CD4-positive, alpha-beta T cell (primary cell): ENCODE measurements at regions not wholly inside any gene's neighbourhood (a gene's known extent, or its start where the extent isn't known, plus 50 kb on each side); places are given as distances from the start of the nearest gene placed in this dataset.

ENCODE experiments used
- ATAC-seq: fragments of 200-7000 bp; cut with Tn5 transposase; one replicate; pipeline ENCODE4 v1.10.0; 2022; ENCODE audit warnings: mild to moderate bottlenecking; ENCODE audit not compliant: poor library complexity
- CTCF ChIA-PET: fragments of 350-600 bp; sonication (Branson Sonifier 250); formaldehyde crosslinking; loops from one replicate; lab custom pipeline; 2021; ENCODE audit warnings: antibody characterized with exemption, inconsistent platforms; lab: Charles Lee
- POLR2A ChIA-PET: fragments of 350-600 bp; sonication (Branson Sonifier 250); formaldehyde crosslinking; loops from one replicate; lab custom pipeline; 2021; ENCODE audit warnings: antibody characterized with exemption, inconsistent platforms; lab: Charles Lee
- DNase-seq, 14 experiments: peaks; one replicate each; pipeline ENCODE4 v3.0.0-alpha.2; 2013 to 2020; ENCODE audit warnings: mixed read lengths in 2 of 14
- H3K27ac ChIP-seq, 2 donors: one replicate each; pipeline versions ENCODE4 v1.5.1 to v1.7.0; 2013; ENCODE audit warnings: low read length in 2 of 2, low read depth in 1 of 2, mild to moderate bottlenecking in 1 of 2
- H3K27me3 ChIP-seq, 2 experiments: 1 replicate in 1 of 2; 2 replicates in 1 of 2; pipeline versions ENCODE4 v1.6.1 to v1.7.0; 2013; ENCODE audit warnings: low read length in 2 of 2, control low read depth in 1 of 2, mild to moderate bottlenecking in 1 of 2, moderate library complexity in 1 of 2; ENCODE audit not compliant: insufficient read depth in 2 of 2, control insufficient read depth in 1 of 2
- H3K36me3 ChIP-seq: one replicate; pipeline ENCODE4 v1.6.1; 2013; ENCODE audit warnings: low read length, control low read depth; ENCODE audit not compliant: insufficient read depth
- H3K4me1 ChIP-seq: one replicate; pipeline ENCODE4 v1.6.1; 2013; ENCODE audit warnings: low read length, control low read depth; ENCODE audit not compliant: insufficient read depth
- H3K4me3 ChIP-seq: one replicate; pipeline ENCODE4 v1.5.1; 2013; ENCODE audit warnings: mild to moderate bottlenecking, low read length, moderate library complexity
- H3K9me3 ChIP-seq, 2 experiments: 1 replicate in 1 of 2; 2 replicates in 1 of 2; pipeline versions ENCODE4 v1.6.1 to v1.7.0; 2013; ENCODE audit warnings: low read length in 2 of 2, mild to moderate bottlenecking in 2 of 2, control low read depth in 1 of 2, moderate library complexity in 1 of 2; ENCODE audit not compliant: control insufficient read depth in 1 of 2, insufficient read depth in 1 of 2
- H3K27ac Mint-ChIP-seq: one replicate; pipeline ENCODE4 v1.8.0; 2020; ENCODE audit warnings: mixed read lengths
- H3K27me3 Mint-ChIP-seq: one replicate; pipeline ENCODE4 v1.8.0; 2021; ENCODE audit warnings: mixed read lengths
- H3K36me3 Mint-ChIP-seq: one replicate; pipeline ENCODE4 v1.8.0; 2021; ENCODE audit warnings: low read depth, mixed read lengths
- H3K4me1 Mint-ChIP-seq: one replicate; pipeline ENCODE4 v1.8.0; 2021; ENCODE audit warnings: low read depth, mixed read lengths
- H3K4me3 Mint-ChIP-seq: one replicate; pipeline ENCODE4 v1.8.0; 2020; ENCODE audit warnings: mild to moderate bottlenecking, mixed read lengths
- H3K9me3 Mint-ChIP-seq: one replicate; pipeline ENCODE4 v1.8.0; 2020; ENCODE audit warnings: mixed read lengths
- CTCF ChIP-seq: fragments of 200-600 bp; IDR thresholded peaks from one replicate; pipeline ENCODE4 v1.8.0; 2022; ENCODE audit warnings: antibody characterized with exemption, mild to moderate bottlenecking
- intact Hi-C, 2 experiments: fragments of 100-400 bp; cut with DNase I in 1 of 2; cut with micrococcal nuclease in 1 of 2; formaldehyde crosslinking; loops; one replicate each; pipeline versions ENCODE4 v1.15.1 to v1.9.0; 2023 to 2025; cut with DNase I, micrococcal nuclease

- DNase-seq (no peak), ATAC-seq (no peak)
- peak overlapping the region; percentile 26 for H3K4me3 ChIP-seq
- no peak overlapping the region for H3K27ac Mint-ChIP-seq
- H3K27me3 ChIP-seq: peaks cover 47 to 49% of the 10 kb centered on the region in 2 experiments
- H3K36me3 Mint-ChIP-seq: no peaks in the 10 kb centered on the region
- no peak for TF ChIP-seq CTCF
- H3K9me3 Mint-ChIP-seq: peaks cover 6% of the 10 kb centered on the region
- H3K27ac ChIP-seq: no peak overlapping the region
- CTCF ChIA-PET: interaction anchor here (1.4 kb wide), 1 partner anchor 97 kb away, joined by 5 read pairs; no protein-coding TSS in a partner anchor
- peaks cover 7 to 10% of the 10 kb centered on the region in 2 experiments for H3K9me3 ChIP-seq
- POLR2A ChIA-PET: no interaction called here
- H3K36me3 ChIP-seq: no peaks in the 10 kb centered on the region
- intact Hi-C loops: no loop called here
- peak overlapping the region; percentile 81 for H3K4me3 Mint-ChIP-seq
- H3K4me1 ChIP-seq: peaks cover 9% of the 10 kb centered on the region
- H3K27me3 Mint-ChIP-seq: peaks cover 69% of the 10 kb centered on the region
- H3K4me1 Mint-ChIP-seq: peaks cover 16% of the 10 kb centered on the region
These were observed 95.3 kb downstream of the FOXD2 start for GRCh38 chr1:47532921-47533792.

GRCh38 chr1:47533793-47534328 lies 96.0 kb downstream of the FOXD2 start:
- Histone ChIP-seq H3K36me3 (no peaks in the 10 kb centered on the region), H3K27ac (no peak overlapping the region), H3K27me3 (peaks cover 47 to 49% of the 10 kb centered on the region in 2 experiments), H3K4me3 (no peak overlapping the region), H3K9me3 (peaks cover 7 to 10% of the 10 kb centered on the region in 2 experiments), H3K4me1 (peaks cover 9% of the 10 kb centered on the region)
- ATAC-seq (no peak), DNase-seq (no peak)
- Mint-ChIP-seq H3K27me3 (peaks cover 69% of the 10 kb centered on the region), H3K9me3 (peaks cover 3% of the 10 kb centered on the region), H3K4me3 (peak overlapping the region; percentile 15), H3K36me3 (no peaks in the 10 kb centered on the region), H3K4me1 (peaks cover 16% of the 10 kb centered on the region), H3K27ac (no peak overlapping the region)
- TF ChIP-seq CTCF: no peak
- CTCF ChIA-PET: no interaction called here
- POLR2A ChIA-PET: no interaction called here
- intact Hi-C loops: no loop called here

- peaks cover 4 to 7% of the 10 kb centered on the region in 2 experiments for H3K9me3 ChIP-seq
- no peak for DNase-seq
- Mint-ChIP-seq H3K27ac (no peak overlapping the region), H3K9me3 (peaks cover 3% of the 10 kb centered on the region), H3K36me3 (no peaks in the 10 kb centered on the region), H3K27me3 (peaks cover 69% of the 10 kb centered on the region), H3K4me1 (peaks cover 16% of the 10 kb centered on the region), H3K4me3 (peak overlapping the region; percentile 38)
- H3K36me3 ChIP-seq: no peaks in the 10 kb centered on the region
- TF ChIP-seq CTCF: no peak
- POLR2A ChIA-PET: no interaction called here
- H3K4me3 ChIP-seq: no peak overlapping the region
- intact Hi-C loops: no loop called here
- H3K27ac ChIP-seq: no peak overlapping the region
- peaks cover 9% of the 10 kb centered on the region for H3K4me1 ChIP-seq
- no peak for ATAC-seq
- CTCF ChIA-PET: no interaction called here
- peaks cover 46 to 54% of the 10 kb centered on the region in 2 experiments for H3K27me3 ChIP-seq
These were observed 96.6 kb downstream of the FOXD2 start for GRCh38 chr1:47534436-47534835.
